HG03060 (cell line): ENCODE measurements at regions not wholly inside any gene's neighbourhood (a gene's known extent, or its start where the extent isn't known, plus 50 kb on each side); places are given as distances from the start of the nearest gene placed in this dataset.

Source experiments
- ATAC-seq: cut with Tn5 transposase; IDR thresholded peaks from one replicate; pipeline ENCODE4 v1.9.1; 2021; ENCODE audit warnings: low read depth, moderate number of reproducible peaks; ENCODE audit not compliant: unreplicated experiment

- no peak for ATAC-seq
Observed at GRCh38 chr18:54531402-54532065, 59.5 kb upstream of the DYNAP start.

DNA sequence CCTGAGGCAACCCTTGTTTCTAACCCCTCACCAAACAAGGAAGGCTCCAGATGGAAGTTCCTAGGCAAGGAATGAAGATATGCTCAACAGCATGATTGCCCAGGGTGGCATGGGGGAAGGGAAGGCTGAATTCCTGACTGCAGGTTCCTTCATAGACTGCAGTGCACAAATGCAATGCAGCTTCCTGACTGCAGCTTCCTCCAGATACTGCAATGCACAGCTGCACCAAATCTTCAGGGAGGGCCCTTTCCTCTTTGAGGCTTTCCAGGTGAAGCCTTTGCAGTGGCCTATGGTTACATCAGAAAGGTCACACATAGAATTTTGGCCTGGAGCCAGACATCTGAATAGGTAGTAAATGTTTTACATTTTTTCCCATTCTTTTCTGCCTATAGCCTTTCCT lies 58.8 kb upstream of the DYNAP start:
- ATAC-seq: no peak

- no peak for ATAC-seq
Observed at GRCh38 chr18:54532962-54533361, 58.1 kb upstream of the DYNAP start.
